ENCODE measurements at regions not wholly inside any gene's neighbourhood (a gene's known extent, or its start where the extent isn't known, plus 50 kb on each side); places are given as distances from the start of the nearest gene placed in this dataset.

DNA sequence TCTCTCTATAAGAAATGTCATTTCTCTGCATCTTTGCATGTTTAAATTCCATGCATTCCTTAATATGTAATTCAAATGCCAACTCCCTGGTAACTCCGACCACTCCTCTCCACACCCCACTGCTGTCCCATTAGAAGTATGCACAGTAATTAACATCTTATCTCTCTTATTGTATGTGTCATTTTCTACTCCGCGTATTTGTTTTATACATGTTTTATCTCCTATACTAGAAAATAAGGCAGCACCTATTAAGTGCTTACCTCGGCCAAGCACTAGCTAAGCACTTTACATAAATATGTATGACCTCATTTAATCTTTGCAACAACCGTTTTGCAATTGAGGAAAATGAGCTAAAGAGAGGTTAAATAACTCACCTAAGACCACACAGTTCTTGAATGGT is 469.8 kb downstream of the BCAT1 start:
- H4K20me1 ChIP-seq (ENCODE audit: insufficient read depth, low read length): no peaks in the 10 kb centered on the region
- no peaks in the 10 kb centered on the region for H3K4me1 ChIP-seq (ENCODE audit: insufficient read depth, low read length)
- no peaks in the 10 kb centered on the region for H3K79me2 ChIP-seq (ENCODE audit: insufficient read depth, low read length)
- H3K36me3 ChIP-seq (ENCODE audit: insufficient read depth, low read length): no peaks in the 10 kb centered on the region
- no peak overlapping the region for H3K27ac ChIP-seq (ENCODE audit: low read depth, low read length)
- no peaks in the 10 kb centered on the region for H3K36me3 Mint-ChIP-seq (ENCODE audit: low read depth, unreplicated experiment)
- no peaks in the 10 kb centered on the region for H3K27me3 ChIP-seq (ENCODE audit: insufficient read depth, low read length)
- no peaks in the 10 kb centered on the region for H3K27me3 Mint-ChIP-seq (ENCODE audit: low read depth, unreplicated experiment)
- no peak overlapping the region for H2AFZ ChIP-seq (ENCODE audit: low read depth, low read length)
- DNase-seq (ENCODE audit: low read depth) (peak; percentile 35), FAIRE-seq (no peak)
- no peaks in the 10 kb centered on the region for H3K9me3 ChIP-seq (ENCODE audit: insufficient read depth, low read depth, low read length)
- H3K9me3 Mint-ChIP-seq (ENCODE audit: unreplicated experiment): peaks cover 2% of the 10 kb centered on the region
- H3K27ac Mint-ChIP-seq (ENCODE audit: unreplicated experiment): no peak overlapping the region
- H3K4me2 ChIP-seq (ENCODE audit: low read length): peak overlapping the region; percentile 3
- TF ChIP-seq EZH2 (IDR thresholded peaks at IDR 0.05; ENCODE audit: insufficient read depth, low read length): no peak
- TF ChIP-seq CTCF (IDR thresholded peaks at IDR 0.05; ENCODE audit: insufficient read depth, low read depth, low read length): no peak
- H3K4me3 ChIP-seq (ENCODE audit: insufficient read depth, low read depth, low read length): no peak overlapping the region
- H3K4me3 Mint-ChIP-seq (ENCODE audit: unreplicated experiment): no peak overlapping the region
- peaks cover 14% of the 10 kb centered on the region for H3K4me1 Mint-ChIP-seq (ENCODE audit: low read depth, unreplicated experiment)
- no peak overlapping the region for H3K9ac ChIP-seq (ENCODE audit: low read length)

DNA sequence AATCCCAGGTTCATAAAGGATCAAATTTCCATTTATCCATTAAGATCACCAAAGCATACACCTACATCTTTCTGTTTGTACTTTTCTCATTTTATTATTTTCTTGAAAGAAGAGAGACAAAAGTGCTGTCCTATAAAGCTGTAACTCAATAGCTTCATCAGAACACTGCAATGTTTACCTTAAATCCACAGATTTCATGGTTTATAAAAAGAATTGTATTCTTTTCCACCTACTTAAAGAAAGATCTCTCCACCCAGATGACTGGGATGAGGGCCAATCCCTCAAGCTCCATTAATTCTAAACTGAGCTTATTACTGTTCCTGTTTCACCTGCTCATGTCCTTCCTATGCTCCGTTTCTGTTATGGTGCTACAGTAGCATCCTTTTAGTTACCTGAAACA is 470.6 kb downstream of the BCAT1 start:
- FAIRE-seq (no peak), DNase-seq (ENCODE audit: low read depth) (peak; percentile 15)
- Histone ChIP-seq H2AFZ (ENCODE audit: low read depth, low read length) (no peak overlapping the region), H3K4me2 (ENCODE audit: low read length) (no peak overlapping the region), H3K4me3 (ENCODE audit: insufficient read depth, low read depth, low read length) (no peak overlapping the region), H3K27me3 (ENCODE audit: insufficient read depth, low read length) (no peaks in the 10 kb centered on the region), H4K20me1 (ENCODE audit: insufficient read depth, low read length) (no peaks in the 10 kb centered on the region), H3K4me1 (ENCODE audit: insufficient read depth, low read length) (no peaks in the 10 kb centered on the region), H3K79me2 (ENCODE audit: insufficient read depth, low read length) (no peaks in the 10 kb centered on the region), H3K9ac (ENCODE audit: low read length) (no peak overlapping the region), H3K36me3 (ENCODE audit: insufficient read depth, low read length) (no peaks in the 10 kb centered on the region), H3K27ac (ENCODE audit: low read depth, low read length) (no peak overlapping the region), H3K9me3 (ENCODE audit: insufficient read depth, low read depth, low read length) (no peaks in the 10 kb centered on the region)
- H3K27me3 Mint-ChIP-seq (ENCODE audit: low read depth, unreplicated experiment): no peaks in the 10 kb centered on the region
- TF ChIP-seq EZH2 (IDR thresholded peaks at IDR 0.05; ENCODE audit: insufficient read depth, low read length): no peak
- TF ChIP-seq CTCF (IDR thresholded peaks at IDR 0.05; ENCODE audit: insufficient read depth, low read depth, low read length): no peak
- peaks cover 14% of the 10 kb centered on the region for H3K4me1 Mint-ChIP-seq (ENCODE audit: low read depth, unreplicated experiment)
- H3K36me3 Mint-ChIP-seq (ENCODE audit: low read depth, unreplicated experiment): no peaks in the 10 kb centered on the region
- no peak overlapping the region for H3K27ac Mint-ChIP-seq (ENCODE audit: unreplicated experiment)
- peaks cover 2% of the 10 kb centered on the region for H3K9me3 Mint-ChIP-seq (ENCODE audit: unreplicated experiment)
- H3K4me3 Mint-ChIP-seq (ENCODE audit: unreplicated experiment): no peak overlapping the region

- DNase-seq (ENCODE audit: low read depth): no peak
- Histone ChIP-seq H3K27me3 (ENCODE audit: insufficient read depth, low read length) (no peaks in the 10 kb centered on the region), H4K20me1 (ENCODE audit: insufficient read depth, low read length) (no peaks in the 10 kb centered on the region), H2AFZ (ENCODE audit: low read depth, low read length) (no peak overlapping the region), H3K4me3 (ENCODE audit: insufficient read depth, low read depth, low read length) (no peak overlapping the region), H3K27ac (ENCODE audit: low read depth, low read length) (no peak overlapping the region), H3K36me3 (ENCODE audit: insufficient read depth, low read length) (no peaks in the 10 kb centered on the region), H3K79me2 (ENCODE audit: insufficient read depth, low read length) (no peaks in the 10 kb centered on the region), H3K4me2 (ENCODE audit: low read length) (no peak overlapping the region), H3K9me3 (ENCODE audit: insufficient read depth, low read depth, low read length) (no peaks in the 10 kb centered on the region), H3K9ac (ENCODE audit: low read length) (no peak overlapping the region), H3K4me1 (ENCODE audit: insufficient read depth, low read length) (no peaks in the 10 kb centered on the region)
- Mint-ChIP-seq H3K27ac (ENCODE audit: unreplicated experiment) (no peak overlapping the region), H3K27me3 (ENCODE audit: low read depth, unreplicated experiment) (no peaks in the 10 kb centered on the region), H3K4me3 (ENCODE audit: unreplicated experiment) (no peak overlapping the region), H3K9me3 (ENCODE audit: unreplicated experiment) (peaks cover 2% of the 10 kb centered on the region), H3K4me1 (ENCODE audit: low read depth, unreplicated experiment) (peaks cover 12% of the 10 kb centered on the region), H3K36me3 (ENCODE audit: low read depth, unreplicated experiment) (no peaks in the 10 kb centered on the region)
- TF ChIP-seq EZH2 (IDR thresholded peaks at IDR 0.05; ENCODE audit: insufficient read depth, low read length): no peak
- TF ChIP-seq CTCF (IDR thresholded peaks at IDR 0.05; ENCODE audit: insufficient read depth, low read depth, low read length): no peak
- no peak for FAIRE-seq
These were observed 472.6 kb downstream of the BCAT1 start for GRCh38 chr12:24476310-24476709.
